Stomach (tissue), 4 donors: ENCODE measurements at regions not wholly inside any gene's neighbourhood (a gene's known extent, or its start where the extent isn't known, plus 50 kb on each side); places are given as distances from the start of the nearest gene placed in this dataset.

ENCODE experiments used
- EP300 ChIP-seq: sonication (generic); formaldehyde crosslinking; IDR thresholded peaks from one replicate; pipeline ENCODE4 v1.6.1; 2017; ENCODE audit warnings: antibody characterized with exemption
- POLR2A ChIP-seq, 4 donors: fragments of 450-650 bp; IDR thresholded peaks; one replicate each; pipeline ENCODE4 v1.6.1; 2016; ENCODE audit warnings: antibody characterized with exemption in 4 of 4, control low read depth in 2 of 4, mild to moderate bottlenecking in 1 of 4, moderate library complexity in 1 of 4
- POLR2AphosphoS5 ChIP-seq, 3 donors: sonication (generic); formaldehyde crosslinking; IDR thresholded peaks; one replicate each; pipeline ENCODE4 v1.6.1; 2016; ENCODE audit warnings: antibody characterized with exemption in 3 of 3
- TF ChIP-seq, protein P1 (sequence below), 7 experiments: fragments of 450-650 bp in 4 of 7; fragments of 200-600 bp in 3 of 7; sonication (generic) in 3 of 7; IDR thresholded peaks; one replicate each; pipeline ENCODE4 v1.5.1; 2016 to 2019; ENCODE audit warnings: antibody characterized with exemption in 7 of 7, control low read depth in 2 of 7, mild to moderate bottlenecking in 1 of 7

DNA sequence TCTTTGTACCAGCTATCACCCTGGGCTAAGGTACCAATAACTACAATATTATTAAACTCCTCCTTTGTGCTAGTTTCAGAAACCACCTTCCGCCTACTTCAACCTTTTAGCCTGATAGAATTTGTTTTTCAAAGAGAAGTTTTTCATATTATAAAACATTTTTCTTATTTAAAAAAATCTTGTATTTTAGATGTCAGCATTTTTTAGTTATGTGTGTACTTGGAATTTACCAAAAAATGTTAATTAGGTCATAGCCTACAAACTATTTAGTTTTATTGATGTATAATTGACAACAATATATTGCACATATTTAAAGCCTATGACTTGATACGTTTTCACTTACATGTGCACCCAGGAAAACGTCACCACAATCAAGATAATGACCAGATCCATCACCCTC, 1097.6 kb downstream of the JRKL start:
- TF ChIP-seq, protein P1, sequence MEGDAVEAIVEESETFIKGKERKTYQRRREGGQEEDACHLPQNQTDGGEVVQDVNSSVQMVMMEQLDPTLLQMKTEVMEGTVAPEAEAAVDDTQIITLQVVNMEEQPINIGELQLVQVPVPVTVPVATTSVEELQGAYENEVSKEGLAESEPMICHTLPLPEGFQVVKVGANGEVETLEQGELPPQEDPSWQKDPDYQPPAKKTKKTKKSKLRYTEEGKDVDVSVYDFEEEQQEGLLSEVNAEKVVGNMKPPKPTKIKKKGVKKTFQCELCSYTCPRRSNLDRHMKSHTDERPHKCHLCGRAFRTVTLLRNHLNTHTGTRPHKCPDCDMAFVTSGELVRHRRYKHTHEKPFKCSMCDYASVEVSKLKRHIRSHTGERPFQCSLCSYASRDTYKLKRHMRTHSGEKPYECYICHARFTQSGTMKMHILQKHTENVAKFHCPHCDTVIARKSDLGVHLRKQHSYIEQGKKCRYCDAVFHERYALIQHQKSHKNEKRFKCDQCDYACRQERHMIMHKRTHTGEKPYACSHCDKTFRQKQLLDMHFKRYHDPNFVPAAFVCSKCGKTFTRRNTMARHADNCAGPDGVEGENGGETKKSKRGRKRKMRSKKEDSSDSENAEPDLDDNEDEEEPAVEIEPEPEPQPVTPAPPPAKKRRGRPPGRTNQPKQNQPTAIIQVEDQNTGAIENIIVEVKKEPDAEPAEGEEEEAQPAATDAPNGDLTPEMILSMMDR (IDR thresholded peaks at IDR 0.05): no peak
- TF ChIP-seq EP300 (no peak), POLR2A (IDR thresholded peaks at IDR 0.05) (no peak), POLR2AphosphoS5 (IDR thresholded peaks at IDR 0.05) (no peak)
